Neuronal stem cell (in vitro differentiated cells): ENCODE measurements at regions not wholly inside any gene's neighbourhood (a gene's known extent, or its start where the extent isn't known, plus 50 kb on each side); places are given as distances from the start of the nearest gene placed in this dataset.

ENCODE experiments used
- DNase-seq: peaks from one replicate; pipeline ENCODE4 v3.0.0-alpha.2; 2013; ENCODE audit warnings: low spot score
- H2AFZ ChIP-seq: one replicate; pipeline ENCODE4 v1.6.1; 2013; ENCODE audit warnings: mild to moderate bottlenecking, low read length, inconsistent platforms
- H2AK5ac ChIP-seq: 2 replicates; pipeline ENCODE4 v1.6.1; 2013; ENCODE audit warnings: low read depth, mild to moderate bottlenecking, inconsistent platforms, low read length, moderate library complexity, mixed read lengths
- H2BK120ac ChIP-seq: 2 replicates; pipeline ENCODE4 v1.6.1; 2013; ENCODE audit warnings: low read depth, mild to moderate bottlenecking, inconsistent platforms, low read length, moderate library complexity, mixed read lengths
- H2BK12ac ChIP-seq: one replicate; pipeline ENCODE4 v1.6.1; 2013; ENCODE audit warnings: low read length, inconsistent platforms
- H2BK15ac ChIP-seq: 2 replicates; pipeline ENCODE4 v1.6.1; 2013; ENCODE audit warnings: mild to moderate bottlenecking, low read length, inconsistent platforms, mixed read lengths
- H2BK5ac ChIP-seq: one replicate; pipeline ENCODE4 v1.6.1; 2013; ENCODE audit warnings: inconsistent platforms, mild to moderate bottlenecking, low read length, moderate library complexity
- H3K14ac ChIP-seq: one replicate; pipeline ENCODE4 v1.6.1; 2013; ENCODE audit warnings: low read length, inconsistent platforms
- H3K18ac ChIP-seq: 2 replicates; pipeline ENCODE4 v1.6.1; 2013; ENCODE audit warnings: low read length, inconsistent platforms
- H3K23ac ChIP-seq: 2 replicates; pipeline ENCODE4 v1.6.1; 2013; ENCODE audit warnings: low read depth, mild to moderate bottlenecking, mixed read lengths, low read length, inconsistent platforms; ENCODE audit not compliant: poor library complexity
- H3K27ac ChIP-seq: replicated peaks from 3 replicates; pipeline ENCODE4 v1.5.1; 2013; ENCODE audit warnings: low read length, inconsistent platforms
- H3K27me3 ChIP-seq, 3 experiments: 2 replicates each; pipeline ENCODE4 v1.6.1; 2013; ENCODE audit warnings: low read length in 3 of 3, mild to moderate bottlenecking in 2 of 3, inconsistent platforms in 1 of 3, low read depth in 1 of 3, mixed read lengths in 1 of 3, moderate library complexity in 1 of 3; ENCODE audit not compliant: control insufficient read depth in 3 of 3, insufficient read depth in 3 of 3
- H3K36me3 ChIP-seq, 2 donors: replicated peaks in 1 of 2; 2 replicates each; pipeline ENCODE4 v1.6.1; 2013; ENCODE audit warnings: low read length in 2 of 2; ENCODE audit not compliant: control insufficient read depth in 2 of 2, insufficient read depth in 2 of 2
- H3K4ac ChIP-seq: 2 replicates; pipeline ENCODE4 v1.6.1; 2013; ENCODE audit warnings: inconsistent platforms, mild to moderate bottlenecking, low read length, moderate library complexity
- H3K4me1 ChIP-seq, 2 donors: 1 replicate in 1 of 2; 2 replicates in 1 of 2; pipeline ENCODE4 v1.6.1; 2013; ENCODE audit warnings: low read length in 2 of 2, low read depth in 1 of 2; ENCODE audit not compliant: control insufficient read depth in 2 of 2, insufficient read depth in 1 of 2
- H3K4me2 ChIP-seq: one replicate; pipeline ENCODE4 v1.6.1; 2013; ENCODE audit warnings: mild to moderate bottlenecking, low read length, inconsistent platforms; ENCODE audit not compliant: insufficient read depth, poor library complexity, severe bottlenecking
- H3K4me3 ChIP-seq, 2 donors: 2 replicates each; pipeline ENCODE4 v1.5.1; 2013; ENCODE audit warnings: low read length in 2 of 2, mild to moderate bottlenecking in 2 of 2, inconsistent platforms in 1 of 2, moderate library complexity in 1 of 2
- H3K79me1 ChIP-seq: one replicate; pipeline ENCODE4 v1.6.1; 2013; ENCODE audit warnings: low read depth, mild to moderate bottlenecking, inconsistent platforms, low read length, moderate library complexity
- H3K9ac ChIP-seq: one replicate; pipeline ENCODE4 v1.6.1; 2013; ENCODE audit warnings: mild to moderate bottlenecking, low read depth, low read length, inconsistent platforms; ENCODE audit not compliant: poor library complexity
- H3K9me3 ChIP-seq, 2 donors: replicated peaks in 1 of 2; 2 replicates each; pipeline versions ENCODE3 to v1.6.1; 2013; ENCODE audit warnings: low read length in 2 of 2, mild to moderate bottlenecking in 2 of 2, inconsistent platforms in 1 of 2, low read depth in 1 of 2, mixed read lengths in 1 of 2, moderate library complexity in 1 of 2; ENCODE audit not compliant: control insufficient read depth in 2 of 2, insufficient read depth in 1 of 2
- H4K8ac ChIP-seq: one replicate; pipeline ENCODE4 v1.6.1; 2013; ENCODE audit warnings: low read depth, mild to moderate bottlenecking, inconsistent platforms, low read length, moderate library complexity
- H4K91ac ChIP-seq: one replicate; pipeline ENCODE4 v1.6.1; 2013; ENCODE audit warnings: low read length, low read depth, mild to moderate bottlenecking, inconsistent platforms; ENCODE audit not compliant: poor library complexity
- WGBS, 2 donors: extraction: QIAGEN DNeasy Blood & Tissue Kit; methylation state at CpG; one replicate each; pipeline ENCODE4 v1.1.7; 2013; ENCODE audit warnings: missing lambda C conversion rate in 2 of 2, mixed read lengths in 1 of 2; ENCODE audit not compliant: insufficient read length in 2 of 2, insufficient replicate concordance in 1 of 2; ENCODE audit errors: extremely low coverage in 2 of 2; 5-methylcytosine and 5-hydroxymethylcytosine counted together

DNA sequence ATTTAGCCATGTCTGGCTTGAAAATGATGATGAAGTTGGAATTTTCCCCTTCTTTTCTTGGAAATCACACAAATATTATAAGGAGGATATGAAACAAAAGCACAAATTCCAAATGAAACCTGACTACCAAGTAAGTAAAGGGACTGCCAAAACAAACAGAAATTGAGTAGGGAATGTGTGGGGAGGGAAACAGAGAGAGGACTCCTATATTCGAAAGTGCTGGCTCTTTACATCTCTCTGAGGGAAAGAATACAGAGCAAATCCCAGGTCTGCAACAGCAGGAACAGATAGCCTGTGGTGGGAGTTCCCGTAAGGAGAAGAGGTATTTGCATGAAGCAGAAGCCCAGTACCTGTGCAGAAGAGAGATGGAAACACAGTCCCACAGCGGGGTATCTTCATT lies 583.7 kb downstream of the EPM2A start:
- Histone ChIP-seq H3K27ac (no peak overlapping the region), H3K4me2 (no peak overlapping the region), H3K14ac (no peak overlapping the region), H3K4ac (no peak overlapping the region), H2BK120ac (no peak overlapping the region), H2AK5ac (no peak overlapping the region), H3K18ac (no peak overlapping the region), H3K27me3 (no peaks in the 10 kb centered on the region), H3K9ac (no peak overlapping the region), H3K4me1 (no peaks in the 10 kb centered on the region), H4K8ac (no peak overlapping the region), H3K9me3 (no peaks in the 10 kb centered on the region), H2BK12ac (no peak overlapping the region), H3K23ac (no peak overlapping the region), H3K4me3 (no peak overlapping the region), H2BK15ac (no peak overlapping the region), H2AFZ (no peak overlapping the region), H4K91ac (no peak overlapping the region), H3K36me3 (no peaks in the 10 kb centered on the region), H3K79me1 (no peaks in the 10 kb centered on the region), H2BK5ac (no peak overlapping the region)
- no peak for DNase-seq
- WGBS, 2 donors = no CpG with 5 or more reads among the region's 3 CpGs

DNA sequence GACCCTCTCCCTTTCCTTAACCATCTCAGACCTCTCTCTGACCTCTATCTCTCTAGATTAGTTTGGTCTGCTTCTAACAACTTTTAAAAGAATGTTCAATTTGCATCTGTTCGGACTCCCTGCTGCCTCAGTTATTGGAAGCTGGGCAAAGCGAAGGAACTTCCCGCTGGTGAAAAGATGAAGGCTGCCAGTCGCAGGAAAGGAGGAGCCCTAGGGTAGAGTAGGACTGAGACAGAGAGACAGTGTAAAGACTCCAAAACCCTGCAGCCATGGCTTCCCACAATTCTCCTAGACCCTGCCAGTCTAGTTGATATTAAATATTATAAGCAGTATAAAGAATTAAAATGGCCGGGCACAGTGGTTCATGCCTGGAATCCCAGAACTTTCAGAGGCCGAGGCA lies 581.8 kb downstream of the EPM2A start:
- WGBS, 2 donors = no CpG with 5 or more reads among the region's 6 CpGs
- H3K4me3 ChIP-seq = no peak overlapping the region
- DNase-seq = no peak
- no peak overlapping the region for H3K23ac ChIP-seq
- H3K36me3 ChIP-seq = no peaks in the 10 kb centered on the region
- no peak overlapping the region for H2BK12ac ChIP-seq
- no peaks in the 10 kb centered on the region for H3K4me1 ChIP-seq
- no peak overlapping the region for H3K14ac ChIP-seq
- no peak overlapping the region for H3K4ac ChIP-seq
- no peak overlapping the region for H3K4me2 ChIP-seq
- peaks cover 0 to 1% of the 10 kb centered on the region in 2 donors for H3K9me3 ChIP-seq
- no peak overlapping the region for H2BK5ac ChIP-seq
- H2AFZ ChIP-seq = peak overlapping the region; percentile 57
- no peak overlapping the region for H2AK5ac ChIP-seq
- H2BK120ac ChIP-seq = no peak overlapping the region
- no peaks in the 10 kb centered on the region for H3K27me3 ChIP-seq
- no peak overlapping the region for H3K9ac ChIP-seq
- no peaks in the 10 kb centered on the region for H3K79me1 ChIP-seq
- H2BK15ac ChIP-seq = no peak overlapping the region
- no peak overlapping the region for H3K27ac ChIP-seq
- H4K91ac ChIP-seq = no peak overlapping the region
- no peak overlapping the region for H4K8ac ChIP-seq
- H3K18ac ChIP-seq = no peak overlapping the region

DNA sequence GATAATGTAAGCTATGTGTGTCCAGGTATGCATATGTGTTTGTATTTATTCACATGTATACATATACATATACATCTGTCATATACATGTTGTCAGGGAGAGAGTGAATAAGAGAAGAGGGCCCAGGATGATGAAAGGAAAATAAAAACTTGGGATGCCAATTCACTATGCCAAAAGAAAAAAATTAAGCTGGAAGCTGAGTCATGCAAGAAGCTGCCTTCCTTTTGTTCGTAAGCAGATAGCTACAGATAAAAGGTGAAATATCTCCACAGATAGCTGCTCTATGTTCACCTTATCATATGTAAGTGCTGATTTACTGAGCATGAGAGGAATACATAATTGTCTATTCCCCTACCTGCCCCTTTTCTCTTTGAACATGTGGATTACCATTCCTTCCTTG lies 579.9 kb downstream of the EPM2A start:
- H3K14ac ChIP-seq = no peak overlapping the region
- H3K9me3 ChIP-seq = peaks cover 6 to 7% of the 10 kb centered on the region in 2 donors
- no peak overlapping the region for H3K4ac ChIP-seq
- no peaks in the 10 kb centered on the region for H3K4me1 ChIP-seq
- no peak overlapping the region for H3K18ac ChIP-seq
- no peak overlapping the region for H2BK15ac ChIP-seq
- H2BK5ac ChIP-seq = no peak overlapping the region
- H3K23ac ChIP-seq = no peak overlapping the region
- H3K9ac ChIP-seq = no peak overlapping the region
- H2AFZ ChIP-seq = no peak overlapping the region
- no peak overlapping the region for H2BK12ac ChIP-seq
- no peak overlapping the region for H2AK5ac ChIP-seq
- no peaks in the 10 kb centered on the region for H3K27me3 ChIP-seq
- H3K79me1 ChIP-seq = no peaks in the 10 kb centered on the region
- H3K27ac ChIP-seq = no peak overlapping the region
- H4K8ac ChIP-seq = no peak overlapping the region
- no peak overlapping the region for H4K91ac ChIP-seq
- H3K4me3 ChIP-seq = no peak overlapping the region
- no CpG with 5 or more reads among the region's 1 CpG for WGBS, 2 donors
- DNase-seq = no peak
- H3K36me3 ChIP-seq = no peaks in the 10 kb centered on the region
- no peak overlapping the region for H3K4me2 ChIP-seq
- H2BK120ac ChIP-seq = no peak overlapping the region

DNA sequence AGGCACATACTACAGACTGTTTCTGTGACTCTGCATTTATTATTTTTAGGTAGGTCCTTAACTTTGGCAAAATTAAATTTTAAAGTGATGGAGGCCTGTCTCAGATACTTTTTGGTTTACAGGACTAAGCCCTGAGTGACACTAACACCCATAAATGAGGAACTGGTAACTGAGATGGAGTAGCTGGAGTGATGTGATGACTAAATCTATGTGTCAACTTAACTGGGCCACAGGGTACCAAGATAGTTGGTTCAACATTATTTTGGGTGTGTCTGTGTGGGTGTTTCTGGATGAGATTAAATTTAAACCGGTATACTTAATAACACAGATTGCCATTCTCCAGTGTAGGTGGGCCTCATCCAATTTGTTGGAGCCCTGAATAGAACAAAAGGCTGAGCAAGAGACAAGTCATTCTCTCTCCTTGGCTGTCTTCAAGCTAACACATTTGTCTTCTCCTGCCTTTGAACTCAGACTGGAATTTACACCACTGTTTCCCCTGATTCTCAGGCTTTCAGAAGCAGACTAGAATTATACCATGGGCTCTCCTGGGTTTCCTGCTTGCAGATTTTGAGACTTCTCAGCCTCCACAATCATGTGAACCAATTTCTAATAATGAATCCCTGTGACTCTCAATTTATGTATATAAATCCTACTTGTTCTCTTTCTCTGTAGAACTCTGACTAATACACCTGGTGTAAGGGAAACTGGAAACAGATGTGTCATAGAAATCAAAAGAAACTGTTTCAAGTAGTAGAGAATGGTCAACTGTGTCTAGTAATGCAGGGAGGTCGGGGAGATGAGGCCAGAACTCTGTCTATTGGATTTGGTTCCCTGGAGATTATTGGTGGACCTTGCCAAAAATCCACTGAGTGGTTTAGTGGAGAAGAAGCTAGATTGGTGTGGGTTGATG lies 579.2 kb downstream of the EPM2A start:
- Histone ChIP-seq H4K8ac (no peak overlapping the region), H3K27ac (no peak overlapping the region), H2AK5ac (no peak overlapping the region), H2AFZ (no peak overlapping the region), H3K4me2 (no peak overlapping the region), H4K91ac (no peak overlapping the region), H3K27me3 (no peaks in the 10 kb centered on the region), H3K9ac (no peak overlapping the region), H2BK120ac (no peak overlapping the region), H3K9me3 (peaks cover 6 to 7% of the 10 kb centered on the region in 2 donors), H3K36me3 (no peaks in the 10 kb centered on the region), H3K4me3 (no peak overlapping the region), H3K4me1 (no peaks in the 10 kb centered on the region), H2BK12ac (no peak overlapping the region), H2BK5ac (no peak overlapping the region), H3K79me1 (no peaks in the 10 kb centered on the region), H2BK15ac (no peak overlapping the region), H3K23ac (no peak overlapping the region), H3K18ac (no peak overlapping the region), H3K4ac (no peak overlapping the region), H3K14ac (no peak overlapping the region)
- DNase-seq = no peak
- WGBS, 2 donors = no CpG with 5 or more reads among the region's 2 CpGs
